ENCODE measurements at regions not wholly inside any gene's neighbourhood (a gene's known extent, or its start where the extent isn't known, plus 50 kb on each side); places are given as distances from the start of the nearest gene placed in this dataset.

GRCh38 chr13:22256111-22256639 is 585.3 kb downstream of the FGF9 start:
- ChIA-PET CTCF (no interaction called here), POLR2A (no interaction called here)
- in situ Hi-C loops (cut with HindIII; ENCODE audit: low pct_unique_long_range_greater_than_20kb, low sequenced_read_pairs) (no loop called here), intact Hi-C loops (cut with micrococcal nuclease; ENCODE audit: unreplicated experiment) (no loop called here)
- no peak overlapping the region for H3K27ac ChIP-seq (ENCODE audit: low read length)
- no peak overlapping the region for H3K4me3 ChIP-seq (ENCODE audit: low read depth in 2 of 2, low read length in 2 of 2)
- BruUV-seq (replicated peaks), result no TSS peak
- no peak for DNase-seq (ENCODE audit: low read depth, low spot score)
- no peaks in the 10 kb centered on the region for H3K9me3 ChIP-seq (ENCODE audit: control insufficient read depth, insufficient read depth, low read depth, low read length)
- no peaks in the 10 kb centered on the region for H3K36me3 ChIP-seq (ENCODE audit: control insufficient read depth, insufficient read depth, low read length)
- no peaks in the 10 kb centered on the region for H3K4me1 ChIP-seq (ENCODE audit: control insufficient read depth, insufficient read depth, low read length)
- TF ChIP-seq POLR2AphosphoS5 (IDR thresholded peaks at IDR 0.05; ENCODE audit: low read depth, low read length) (no peak), SIN3A (IDR thresholded peaks at IDR 0.05; ENCODE audit: borderline replicate concordance, insufficient read depth, low read depth, low read length) (no peak), REST (IDR thresholded peaks at IDR 0.05; ENCODE audit: insufficient read depth in 1 of 2, low read depth in 2 of 2, low read length in 1 of 2) (no peak), TCF7L2 (IDR thresholded peaks at IDR 0.05; ENCODE audit: low read depth, low read length) (no peak)
- TF ChIP-seq, protein P1, sequence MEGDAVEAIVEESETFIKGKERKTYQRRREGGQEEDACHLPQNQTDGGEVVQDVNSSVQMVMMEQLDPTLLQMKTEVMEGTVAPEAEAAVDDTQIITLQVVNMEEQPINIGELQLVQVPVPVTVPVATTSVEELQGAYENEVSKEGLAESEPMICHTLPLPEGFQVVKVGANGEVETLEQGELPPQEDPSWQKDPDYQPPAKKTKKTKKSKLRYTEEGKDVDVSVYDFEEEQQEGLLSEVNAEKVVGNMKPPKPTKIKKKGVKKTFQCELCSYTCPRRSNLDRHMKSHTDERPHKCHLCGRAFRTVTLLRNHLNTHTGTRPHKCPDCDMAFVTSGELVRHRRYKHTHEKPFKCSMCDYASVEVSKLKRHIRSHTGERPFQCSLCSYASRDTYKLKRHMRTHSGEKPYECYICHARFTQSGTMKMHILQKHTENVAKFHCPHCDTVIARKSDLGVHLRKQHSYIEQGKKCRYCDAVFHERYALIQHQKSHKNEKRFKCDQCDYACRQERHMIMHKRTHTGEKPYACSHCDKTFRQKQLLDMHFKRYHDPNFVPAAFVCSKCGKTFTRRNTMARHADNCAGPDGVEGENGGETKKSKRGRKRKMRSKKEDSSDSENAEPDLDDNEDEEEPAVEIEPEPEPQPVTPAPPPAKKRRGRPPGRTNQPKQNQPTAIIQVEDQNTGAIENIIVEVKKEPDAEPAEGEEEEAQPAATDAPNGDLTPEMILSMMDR (IDR thresholded peaks at IDR 0.05), result no peak
- ATAC-seq, result no peak
- no peaks in the 10 kb centered on the region for H3K27me3 ChIP-seq (ENCODE audit: control insufficient read depth, insufficient read depth, low read length)

DNA sequence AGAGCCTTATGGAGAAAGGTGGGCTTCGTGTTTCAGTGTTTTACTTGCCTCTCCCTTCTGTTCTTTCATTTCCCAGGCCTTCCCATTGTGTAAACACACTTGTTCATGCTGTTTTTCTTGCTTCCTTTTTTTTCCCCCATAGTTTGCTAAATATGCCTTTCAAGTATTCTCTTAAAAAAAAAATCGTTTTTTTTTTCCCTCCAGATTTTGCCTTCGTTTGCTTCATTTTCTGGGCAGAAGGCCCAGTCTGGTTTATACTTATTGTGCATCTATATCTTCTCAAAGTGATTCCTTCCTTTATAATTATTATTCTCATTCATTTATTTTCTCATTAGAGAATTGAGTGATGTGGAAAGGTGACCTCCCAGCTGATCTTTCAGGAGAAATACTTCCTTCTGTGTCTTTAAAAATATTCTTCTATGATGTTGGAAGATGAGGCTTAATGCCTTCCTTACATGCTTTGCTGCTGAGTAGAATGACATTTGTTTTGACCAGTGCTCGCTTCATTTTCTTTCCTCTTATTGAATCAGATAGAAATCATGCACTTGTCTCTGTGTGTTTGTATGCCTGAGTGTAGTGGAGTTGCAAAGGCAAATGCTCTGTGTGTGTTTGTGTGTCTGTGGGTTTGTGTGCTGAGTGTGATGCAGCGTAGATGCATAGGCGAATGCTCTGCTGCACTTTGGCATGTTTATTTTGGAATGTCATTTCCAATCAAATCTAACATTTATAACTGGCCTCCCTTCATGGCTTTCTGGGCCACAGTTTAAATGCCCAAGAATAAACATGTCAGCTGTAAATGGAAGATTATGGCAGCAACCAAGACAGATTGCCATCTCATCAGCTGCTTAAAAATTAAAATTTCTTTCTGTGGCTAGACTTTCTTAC is 591.4 kb downstream of the FGF9 start:
- no peaks in the 10 kb centered on the region for H3K36me3 ChIP-seq (ENCODE audit: control insufficient read depth, insufficient read depth, low read length)
- in situ Hi-C loops (cut with HindIII; ENCODE audit: low pct_unique_long_range_greater_than_20kb, low sequenced_read_pairs), result no loop called here
- no peaks in the 10 kb centered on the region for H3K4me1 ChIP-seq (ENCODE audit: control insufficient read depth, insufficient read depth, low read length)
- TF ChIP-seq, protein P1 (IDR thresholded peaks at IDR 0.05), result no peak
- no peak for TF ChIP-seq SIN3A (IDR thresholded peaks at IDR 0.05; ENCODE audit: borderline replicate concordance, insufficient read depth, low read depth, low read length)
- TF ChIP-seq TCF7L2 (IDR thresholded peaks at IDR 0.05; ENCODE audit: low read depth, low read length), result no peak
- TF ChIP-seq REST (IDR thresholded peaks at IDR 0.05; ENCODE audit: insufficient read depth in 1 of 2, low read depth in 2 of 2, low read length in 1 of 2), result no peak
- no peak for TF ChIP-seq POLR2AphosphoS5 (IDR thresholded peaks at IDR 0.05; ENCODE audit: low read depth, low read length)
- no peak for ATAC-seq
- no TSS peak for BruUV-seq (replicated peaks)
- no peak overlapping the region for H3K4me3 ChIP-seq (ENCODE audit: low read depth in 2 of 2, low read length in 2 of 2)
- H3K27ac ChIP-seq (ENCODE audit: low read length), result no peak overlapping the region
- DNase-seq (ENCODE audit: low read depth, low spot score), result no peak
- H3K9me3 ChIP-seq (ENCODE audit: control insufficient read depth, insufficient read depth, low read depth, low read length), result no peaks in the 10 kb centered on the region
- intact Hi-C loops (cut with micrococcal nuclease; ENCODE audit: unreplicated experiment), result no loop called here
- no peaks in the 10 kb centered on the region for H3K27me3 ChIP-seq (ENCODE audit: control insufficient read depth, insufficient read depth, low read length)
- ChIA-PET POLR2A (no interaction called here), CTCF (no interaction called here)
